ENCODE measurements at regions not wholly inside any gene's neighbourhood (a gene's known extent, or its start where the extent isn't known, plus 50 kb on each side); places are given as distances from the start of the nearest gene placed in this dataset.

GRCh38 chr1:87179076-87179810 is 149.4 kb upstream of the LMO4 start:
- TF ChIP-seq CTCF (IDR thresholded peaks at IDR 0.05) (no peak), POLR2A (IDR thresholded peaks at IDR 0.05) (no peak)
